GM21619 (cell line): ENCODE measurements at regions not wholly inside any gene's neighbourhood (a gene's known extent, or its start where the extent isn't known, plus 50 kb on each side); places are given as distances from the start of the nearest gene placed in this dataset.
"Not testable (repeated sequence)": the region's sequence is repeated elsewhere in the genome, so short reads cannot be mapped to it uniquely, and the experiment has no call there.

Source experiments
- ATAC-seq: cut with Tn5 transposase; IDR thresholded peaks from one replicate; pipeline ENCODE4 v1.9.1; 2021; ENCODE audit not compliant: unreplicated experiment

- ATAC-seq: no peak
Measured at GRCh38 chr6:11329726-11330412, 97.4 kb upstream of the NEDD9 start.

DNA sequence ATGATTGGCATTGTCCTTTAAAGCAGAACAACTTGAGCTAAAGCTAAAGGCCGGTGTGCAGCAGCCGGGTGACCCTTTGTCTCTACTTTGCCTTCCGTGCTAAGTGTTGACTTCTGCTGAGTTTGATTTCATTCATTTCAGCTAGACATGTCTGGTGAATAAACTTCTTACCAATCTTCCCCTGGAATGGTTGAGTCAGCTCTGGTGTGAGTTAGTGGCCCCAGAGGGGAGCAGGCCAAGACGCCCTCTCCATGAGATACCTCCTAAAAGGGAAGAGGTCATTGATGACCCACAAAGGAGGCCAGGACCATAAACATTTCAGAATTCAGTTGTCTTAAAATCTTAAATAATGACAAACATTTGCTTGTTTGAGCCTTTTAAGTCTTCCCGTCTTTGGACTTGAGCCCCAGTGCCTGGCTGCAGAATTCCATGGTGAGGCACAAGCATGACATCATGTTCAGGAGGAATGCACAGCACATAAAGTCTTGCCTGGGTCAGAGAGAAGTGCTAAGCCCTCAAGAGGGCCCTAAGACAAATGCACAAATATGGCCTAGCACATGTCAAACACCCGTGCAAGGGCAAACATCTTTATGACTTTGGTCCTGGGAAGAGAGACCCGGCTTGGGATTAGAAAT, 96.3 kb upstream of the NEDD9 start:
- ATAC-seq: no peak

DNA sequence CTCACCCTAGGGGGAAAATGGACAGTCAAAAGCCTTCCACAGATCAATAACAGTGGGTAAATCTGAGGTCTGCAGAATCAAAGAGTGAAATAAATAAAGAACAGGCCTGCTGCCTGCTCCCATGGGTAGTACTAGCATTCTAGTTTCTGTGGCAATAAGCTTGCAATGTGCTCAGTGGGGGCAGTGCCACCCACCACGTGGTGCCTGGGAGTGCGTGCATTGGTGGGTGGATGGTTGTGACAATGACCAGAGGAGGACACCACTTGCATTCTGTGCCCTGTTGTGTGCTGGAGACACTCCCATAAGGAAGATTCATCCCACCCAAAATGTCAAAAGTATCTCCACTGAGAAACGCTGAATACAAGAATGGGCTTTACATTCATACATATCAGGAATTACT, 95.5 kb upstream of the NEDD9 start:
- ATAC-seq: no peak

GRCh38 chr6:11326116-11326515, 93.6 kb upstream of the NEDD9 start:
- no peak for ATAC-seq

DNA sequence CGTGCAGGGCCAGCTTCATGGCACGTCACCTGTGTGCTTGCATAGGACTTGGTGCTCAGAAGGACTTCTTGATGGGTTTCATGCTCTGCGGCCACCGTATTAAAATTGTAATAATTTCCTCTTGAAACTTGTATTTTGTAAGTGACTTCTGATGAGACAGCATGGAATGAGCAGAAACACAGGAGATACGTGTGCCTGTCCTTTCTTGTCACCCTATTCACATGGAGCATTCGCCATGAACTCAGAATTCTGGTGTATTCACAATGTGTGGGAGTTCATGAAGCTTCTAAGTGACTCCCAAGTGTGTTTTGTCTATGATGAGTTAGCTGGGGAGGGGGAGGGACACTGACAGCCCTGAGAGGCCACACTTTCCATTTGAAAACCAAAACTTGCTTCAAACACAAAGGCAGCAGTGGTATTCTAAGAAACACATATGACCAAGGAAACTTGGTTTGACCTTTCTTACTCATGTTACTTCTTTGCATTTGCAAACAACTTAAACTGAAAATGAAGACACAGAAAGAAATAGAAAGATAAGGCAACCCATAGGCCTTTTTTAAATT, 92.1 kb upstream of the NEDD9 start:
- ATAC-seq: peak; percentile 81

- ATAC-seq: peak; percentile 51
Measured at GRCh38 chr6:11323666-11324452, 91.4 kb upstream of the NEDD9 start.

DNA sequence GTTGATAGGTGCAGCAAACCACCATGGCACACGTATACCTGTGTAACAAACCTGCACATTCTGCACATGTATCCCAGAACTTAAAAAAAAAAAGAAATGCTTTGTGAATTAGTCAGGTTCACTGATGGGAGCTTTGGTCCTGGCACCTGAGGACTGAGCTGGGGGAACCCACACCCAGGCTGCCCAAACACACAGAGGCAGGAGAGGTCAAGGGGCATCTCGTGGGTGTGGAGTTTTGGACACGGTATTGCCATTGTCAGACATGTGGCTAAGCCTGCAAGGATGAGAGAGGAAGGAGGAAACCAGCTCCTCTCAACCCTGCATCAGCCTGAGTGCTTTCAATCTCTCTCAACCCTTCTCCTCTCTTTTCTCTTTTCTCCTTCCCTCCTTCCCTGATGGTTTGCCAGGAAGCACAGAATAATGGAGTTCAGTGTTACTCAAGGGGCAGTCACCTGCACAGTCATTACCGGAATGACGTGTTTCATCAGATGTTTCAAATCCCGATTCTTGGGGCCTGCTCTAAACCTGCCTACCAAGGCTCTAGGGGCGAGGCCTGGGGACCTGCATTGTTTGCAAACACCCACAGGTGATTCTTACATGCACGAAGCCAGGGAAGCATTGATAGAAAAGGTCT, 89.9 kb upstream of the NEDD9 start:
- no peak for ATAC-seq

DNA sequence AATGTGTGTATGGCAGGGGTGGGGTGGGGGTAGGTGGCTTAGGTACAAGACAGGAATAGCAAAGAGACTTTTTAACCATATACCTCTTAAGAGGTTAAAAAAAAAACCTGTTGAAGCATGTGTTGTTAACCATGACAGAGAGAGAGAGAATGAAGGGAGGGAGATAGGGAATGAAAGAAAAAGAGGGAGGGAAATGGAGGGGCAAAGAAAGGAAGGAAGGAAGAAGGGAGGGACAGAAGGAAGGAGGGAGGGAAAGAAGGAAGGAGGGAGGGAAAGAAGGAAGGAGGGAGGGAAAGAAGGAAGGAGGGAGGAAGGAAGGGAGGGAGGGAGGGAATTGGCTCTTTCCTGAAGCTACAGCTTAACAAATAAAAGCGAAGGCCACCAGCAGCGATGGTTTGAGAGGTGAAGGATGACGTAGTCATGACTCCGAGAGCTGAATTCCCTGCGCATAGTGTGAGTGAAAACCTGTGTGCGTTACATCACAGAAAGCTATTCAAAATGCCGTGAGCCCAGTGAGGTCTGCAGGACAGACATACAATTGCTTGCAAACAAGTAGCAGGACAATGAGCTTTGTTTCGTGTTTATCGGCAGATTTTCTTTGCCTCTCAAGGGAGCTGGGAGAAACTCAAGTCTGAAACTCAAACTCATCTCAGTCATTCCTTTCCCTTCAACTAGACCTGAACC, 88.6 kb upstream of the NEDD9 start:
- ATAC-seq: no peak

DNA sequence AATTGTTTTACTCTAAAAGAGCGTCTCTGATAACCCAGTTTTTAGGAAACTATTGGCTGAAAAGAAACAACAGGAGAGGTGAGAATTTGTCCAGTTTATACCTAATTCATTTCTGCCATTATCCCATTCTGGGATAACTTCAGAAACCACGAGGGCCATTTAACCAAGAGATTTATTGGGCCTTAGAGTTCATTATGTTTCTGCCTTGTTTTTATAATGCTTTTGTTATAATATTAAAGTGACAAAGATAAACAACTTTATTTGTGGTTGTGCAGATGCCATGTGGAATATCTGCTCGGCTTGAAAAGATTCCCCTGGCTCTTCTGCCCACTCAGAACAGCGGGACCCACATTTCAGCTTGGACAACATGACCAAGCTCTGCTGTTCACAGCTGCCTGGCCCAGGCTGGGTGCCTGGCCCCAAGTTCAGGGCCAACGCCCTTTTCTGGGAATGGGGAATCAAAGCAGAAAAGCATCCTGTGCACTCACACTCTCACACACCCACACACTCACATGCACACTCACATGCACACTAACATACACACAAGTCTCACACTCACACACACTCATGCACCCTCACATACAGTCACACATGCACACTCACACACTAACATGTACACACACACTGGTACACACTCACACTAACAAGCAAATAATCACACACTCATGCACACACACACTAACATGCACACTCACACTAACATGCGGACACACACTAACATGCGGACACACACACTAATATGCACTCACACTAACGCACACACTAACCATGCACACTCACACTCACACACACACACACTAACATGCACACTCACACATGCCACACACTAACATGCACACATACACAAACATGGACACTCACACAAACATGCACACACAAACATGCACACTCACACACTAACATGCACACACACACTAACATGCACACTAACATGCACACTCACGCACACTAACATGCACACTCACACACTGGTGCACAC, 86.7 kb upstream of the NEDD9 start:
- no peak for ATAC-seq

- peak; percentile 88 for ATAC-seq
Measured at GRCh38 chr6:11317885-11318771, 85.7 kb upstream of the NEDD9 start.

GRCh38 chr6:11315743-11316437, 83.4 kb upstream of the NEDD9 start:
- no peak for ATAC-seq

- ATAC-seq: no peak
Measured at GRCh38 chr6:11313207-11313606, 80.7 kb upstream of the NEDD9 start.

DNA sequence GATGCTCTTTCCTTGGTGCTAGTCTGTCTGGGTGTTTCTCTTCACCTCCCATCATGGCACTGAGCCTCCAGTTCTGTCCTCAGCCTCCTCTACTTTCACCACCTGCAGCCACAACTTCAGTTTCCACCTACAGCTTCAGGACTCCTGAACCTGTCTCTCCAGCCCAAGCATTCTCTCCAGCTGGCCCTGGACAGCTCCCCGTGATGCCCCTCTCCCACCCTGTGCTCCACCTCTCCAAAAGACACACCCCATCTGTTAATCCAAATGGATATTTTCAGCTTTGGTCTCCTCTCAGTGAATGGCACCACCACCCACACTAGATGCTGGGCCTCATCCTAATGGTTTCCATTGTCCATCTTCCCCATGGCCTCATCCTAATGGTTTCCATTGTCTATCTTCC, 79.5 kb upstream of the NEDD9 start:
- ATAC-seq: no peak

DNA sequence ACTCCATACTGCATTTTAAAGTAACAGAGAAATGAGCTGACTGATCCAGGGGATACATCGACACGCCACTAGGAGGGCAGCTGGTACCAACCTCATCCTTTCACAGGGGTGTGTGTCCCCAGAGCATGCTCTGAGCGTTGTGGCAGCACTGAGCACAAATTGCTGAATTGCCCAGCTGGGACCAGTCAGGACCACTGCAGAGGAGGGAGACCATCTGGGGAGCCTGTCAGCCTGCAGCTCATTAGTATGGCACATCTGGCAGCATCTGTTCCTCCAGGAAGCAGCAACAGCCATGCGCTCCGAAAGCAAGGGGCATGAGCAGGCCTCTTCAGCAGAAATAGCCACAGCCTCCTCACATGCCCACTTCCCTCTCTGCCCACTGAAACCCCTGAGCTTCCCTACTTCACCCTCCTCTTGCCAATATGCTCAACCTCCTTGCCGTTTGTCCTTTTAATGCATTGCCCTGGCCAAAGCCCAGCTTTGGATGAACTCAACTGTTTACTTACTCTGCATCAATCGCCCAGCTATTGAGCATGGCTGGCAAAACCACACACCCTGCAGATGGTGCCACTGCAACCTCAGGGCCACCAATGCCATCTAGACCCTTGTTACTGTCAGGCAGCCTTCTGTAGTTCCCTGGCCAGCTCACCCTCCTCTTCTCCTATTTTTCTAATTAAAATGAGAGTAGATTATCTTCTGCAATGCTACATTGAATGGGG, 77.6 kb upstream of the NEDD9 start:
- ATAC-seq: no peak

DNA sequence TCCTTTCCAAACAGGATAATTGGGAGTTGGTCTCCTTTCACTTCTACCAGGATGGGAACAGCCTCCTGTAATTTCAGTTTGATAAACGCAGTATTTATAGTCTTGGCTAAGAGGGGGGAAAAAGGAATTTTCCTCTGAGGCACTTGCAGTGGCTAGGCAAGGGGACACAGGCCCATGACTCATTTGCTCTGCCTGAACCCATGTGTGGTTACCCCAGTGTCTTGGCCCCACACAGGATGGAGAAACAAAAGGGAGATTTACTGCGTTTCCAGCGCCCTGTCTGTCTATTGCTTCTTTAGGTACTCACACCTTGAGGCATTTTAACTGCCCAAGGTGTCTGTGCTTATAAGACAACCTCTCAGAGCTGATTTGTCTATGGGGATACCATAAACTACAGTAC, 74.8 kb upstream of the NEDD9 start:
- no peak for ATAC-seq

DNA sequence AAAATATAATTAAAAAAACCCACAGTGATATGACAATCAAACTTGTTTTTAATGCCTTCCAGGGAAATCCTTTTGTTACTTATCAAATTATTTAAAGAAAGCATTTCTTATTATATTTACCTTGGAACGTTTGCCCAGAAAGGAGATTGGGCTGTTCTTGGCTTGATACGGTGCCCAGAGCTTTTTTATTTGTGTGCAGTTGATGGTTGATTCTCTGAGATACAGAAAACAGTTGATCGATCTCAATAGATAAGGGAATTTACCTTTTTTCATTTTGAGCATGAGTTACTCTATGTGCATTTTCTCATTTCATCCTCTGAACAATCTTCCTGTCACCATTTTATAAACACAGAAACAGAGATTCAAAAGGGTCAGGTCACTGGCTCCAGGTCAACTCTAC, 72.5 kb upstream of the NEDD9 start:
- no peak for ATAC-seq

DNA sequence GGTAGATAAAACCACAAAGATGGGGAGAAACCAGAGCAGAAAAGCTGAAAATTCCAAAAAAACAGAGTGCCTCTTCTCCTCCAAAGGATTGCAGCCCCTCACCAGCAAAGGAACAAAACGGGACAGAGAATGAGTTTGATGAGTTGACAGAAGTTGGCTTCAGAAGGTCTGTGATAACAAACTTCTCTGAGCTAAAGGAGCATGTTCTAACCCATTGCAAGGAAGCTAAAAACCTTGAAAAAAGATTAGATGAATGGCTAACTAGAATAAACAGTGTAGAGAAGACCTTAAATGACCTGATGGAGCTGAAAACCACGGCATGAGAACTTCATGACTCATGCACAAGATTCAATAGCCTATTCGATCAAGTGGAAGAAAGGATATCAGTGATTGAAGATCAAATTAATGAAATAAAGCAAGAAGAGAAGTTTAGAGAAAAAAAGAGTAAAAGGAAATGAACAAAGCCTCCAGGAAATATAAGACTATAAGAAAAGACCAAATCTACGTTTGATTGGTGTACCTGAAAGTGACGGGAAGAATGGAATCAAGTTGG, 67.5 kb upstream of the NEDD9 start:
- not testable (repeated sequence) for ATAC-seq
